ENCODE measurements at regions not wholly inside any gene's neighbourhood (a gene's known extent, or its start where the extent isn't known, plus 50 kb on each side); places are given as distances from the start of the nearest gene placed in this dataset.

DNA sequence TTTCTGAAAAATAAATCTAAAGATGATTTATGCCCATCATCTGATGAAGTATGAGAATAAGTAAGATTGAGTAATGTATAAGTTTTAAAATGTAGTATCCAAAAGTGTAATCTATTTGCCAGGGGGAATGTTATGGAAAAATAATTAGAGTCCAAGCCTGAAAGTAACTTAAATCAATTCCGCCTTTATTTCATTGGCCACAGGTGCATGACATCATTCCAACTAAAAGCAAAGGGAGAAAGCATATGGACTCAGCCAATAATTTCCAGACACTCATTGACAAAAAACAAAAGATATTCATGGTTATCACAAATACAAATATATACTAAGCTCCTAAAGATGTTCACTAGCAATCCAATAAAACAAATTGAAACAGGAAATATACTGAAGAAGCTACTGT, 752.6 kb upstream of the TMEFF2 start:
- H3K4me2 ChIP-seq (replicated peaks; ENCODE audit: low read depth, low read length, poor library complexity, severe bottlenecking), result no peak overlapping the region
- H3K27ac ChIP-seq (ENCODE audit: low read length in 2 of 2), result no peak overlapping the region
- no peak for TF ChIP-seq EZH2 (IDR thresholded peaks at IDR 0.05; ENCODE audit: borderline replicate concordance, insufficient read depth, low read depth, low read length, poor library complexity, severe bottlenecking)
- TF ChIP-seq, protein P1, sequence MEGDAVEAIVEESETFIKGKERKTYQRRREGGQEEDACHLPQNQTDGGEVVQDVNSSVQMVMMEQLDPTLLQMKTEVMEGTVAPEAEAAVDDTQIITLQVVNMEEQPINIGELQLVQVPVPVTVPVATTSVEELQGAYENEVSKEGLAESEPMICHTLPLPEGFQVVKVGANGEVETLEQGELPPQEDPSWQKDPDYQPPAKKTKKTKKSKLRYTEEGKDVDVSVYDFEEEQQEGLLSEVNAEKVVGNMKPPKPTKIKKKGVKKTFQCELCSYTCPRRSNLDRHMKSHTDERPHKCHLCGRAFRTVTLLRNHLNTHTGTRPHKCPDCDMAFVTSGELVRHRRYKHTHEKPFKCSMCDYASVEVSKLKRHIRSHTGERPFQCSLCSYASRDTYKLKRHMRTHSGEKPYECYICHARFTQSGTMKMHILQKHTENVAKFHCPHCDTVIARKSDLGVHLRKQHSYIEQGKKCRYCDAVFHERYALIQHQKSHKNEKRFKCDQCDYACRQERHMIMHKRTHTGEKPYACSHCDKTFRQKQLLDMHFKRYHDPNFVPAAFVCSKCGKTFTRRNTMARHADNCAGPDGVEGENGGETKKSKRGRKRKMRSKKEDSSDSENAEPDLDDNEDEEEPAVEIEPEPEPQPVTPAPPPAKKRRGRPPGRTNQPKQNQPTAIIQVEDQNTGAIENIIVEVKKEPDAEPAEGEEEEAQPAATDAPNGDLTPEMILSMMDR (IDR thresholded peaks at IDR 0.05), result no peak
- no peak overlapping the region for H3K9ac ChIP-seq (ENCODE audit: low read length)
- no peaks in the 10 kb centered on the region for H3K4me1 ChIP-seq (ENCODE audit: control insufficient read depth in 2 of 2, insufficient read depth in 2 of 2, low read length in 2 of 2)
- WGBS (ENCODE audit: insufficient coverage), result no CpG with 5 or more reads among the region's 1 CpG
- H3K4me3 ChIP-seq (ENCODE audit: control extremely low read depth in 1 of 5, extremely low read depth in 1 of 5, insufficient read depth in 1 of 5, low read depth in 2 of 5, low read length in 4 of 5), result no peak overlapping the region
- Mint-ChIP-seq H3K4me1 (no peaks in the 10 kb centered on the region), H3K9me3 (ENCODE audit: insufficient read depth) (no peaks in the 10 kb centered on the region), H3K27ac (no peak overlapping the region), H3K27me3 (no peaks in the 10 kb centered on the region), H3K4me3 (no peak overlapping the region)
- no peaks in the 10 kb centered on the region for H4K20me1 ChIP-seq (ENCODE audit: control insufficient read depth, insufficient read depth, low read length, poor library complexity, severe bottlenecking)
- H2AFZ ChIP-seq (ENCODE audit: insufficient read depth, low read depth, low read length, poor library complexity, severe bottlenecking), result no peak overlapping the region
- CTCF ChIA-PET, result no interaction called here
- H3K9me3 ChIP-seq (ENCODE audit: control extremely low read depth in 1 of 3, control insufficient read depth in 2 of 3, insufficient read depth in 1 of 3, low read length in 2 of 3), result peaks cover 0 to 1% (median 0%) of the 10 kb centered on the region in 3 donors
- H3K27me3 ChIP-seq (replicated peaks in 1 of 4; ENCODE audit: control extremely low read depth in 1 of 4, control insufficient read depth in 3 of 4, insufficient read depth in 4 of 4, low read length in 3 of 4), result no peaks in the 10 kb centered on the region
- H3K79me2 ChIP-seq (ENCODE audit: control insufficient read depth, insufficient read depth, low read length), result no peaks in the 10 kb centered on the region
- POLR2A ChIA-PET, result no interaction called here
- DNase-seq (no peak), ATAC-seq (ENCODE audit: low read depth) (no peak)
- no peaks in the 10 kb centered on the region for H3K36me3 ChIP-seq (replicated peaks in 1 of 2; ENCODE audit: control extremely low read depth in 1 of 2, control insufficient read depth in 1 of 2, extremely low read depth in 1 of 2, insufficient read depth in 2 of 2, low read length in 1 of 2)
- intact Hi-C loops (cut with micrococcal nuclease), result no loop called here

DNA sequence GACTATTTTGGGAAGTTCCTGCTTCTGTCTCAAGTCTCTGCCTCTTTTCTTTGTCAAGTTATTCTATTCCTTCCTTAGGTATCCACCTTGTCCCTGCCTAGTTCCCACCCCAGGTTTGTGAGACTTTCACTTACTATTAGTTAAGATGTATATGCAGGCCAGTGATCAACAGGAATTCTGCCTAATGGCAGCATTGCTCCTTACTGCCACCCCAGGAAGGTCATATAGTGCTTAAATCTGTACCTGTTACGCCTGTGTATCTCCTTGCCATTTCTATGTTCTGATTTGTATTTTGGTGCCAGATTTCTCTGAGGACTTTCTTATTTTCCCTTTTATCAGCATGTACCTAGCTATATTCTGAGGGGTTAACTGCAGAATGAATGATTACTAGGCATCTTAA, 746.0 kb upstream of the TMEFF2 start:
- ChIA-PET POLR2A (no interaction called here), CTCF (no interaction called here)
- Histone ChIP-seq H3K9me3 (ENCODE audit: control extremely low read depth in 1 of 3, control insufficient read depth in 2 of 3, insufficient read depth in 1 of 3, low read length in 2 of 3) (no peaks in the 10 kb centered on the region), H3K4me1 (ENCODE audit: control insufficient read depth in 2 of 2, insufficient read depth in 2 of 2, low read length in 2 of 2) (no peaks in the 10 kb centered on the region), H3K4me2 (replicated peaks; ENCODE audit: low read depth, low read length, poor library complexity, severe bottlenecking) (no peak overlapping the region), H2AFZ (ENCODE audit: insufficient read depth, low read depth, low read length, poor library complexity, severe bottlenecking) (no peak overlapping the region), H3K9ac (ENCODE audit: low read length) (no peak overlapping the region), H3K79me2 (ENCODE audit: control insufficient read depth, insufficient read depth, low read length) (no peaks in the 10 kb centered on the region), H3K36me3 (replicated peaks in 1 of 2; ENCODE audit: control extremely low read depth in 1 of 2, control insufficient read depth in 1 of 2, extremely low read depth in 1 of 2, insufficient read depth in 2 of 2, low read length in 1 of 2) (no peaks in the 10 kb centered on the region), H4K20me1 (ENCODE audit: control insufficient read depth, insufficient read depth, low read length, poor library complexity, severe bottlenecking) (no peaks in the 10 kb centered on the region), H3K4me3 (ENCODE audit: control extremely low read depth in 1 of 5, extremely low read depth in 1 of 5, insufficient read depth in 1 of 5, low read depth in 2 of 5, low read length in 4 of 5) (no peak overlapping the region), H3K27me3 (replicated peaks in 1 of 4; ENCODE audit: control extremely low read depth in 1 of 4, control insufficient read depth in 3 of 4, insufficient read depth in 4 of 4, low read length in 3 of 4) (no peaks in the 10 kb centered on the region), H3K27ac (ENCODE audit: low read length in 2 of 2) (no peak overlapping the region)
- Mint-ChIP-seq H3K27ac (no peak overlapping the region), H3K27me3 (no peaks in the 10 kb centered on the region), H3K4me3 (no peak overlapping the region), H3K4me1 (no peaks in the 10 kb centered on the region), H3K9me3 (ENCODE audit: insufficient read depth) (peaks cover 2% of the 10 kb centered on the region)
- DNase-seq, result no peak
- WGBS (ENCODE audit: insufficient coverage), result no CpG with 5 or more reads among the region's 1 CpG
- ATAC-seq (ENCODE audit: low read depth), result no peak
- TF ChIP-seq, protein P1 (IDR thresholded peaks at IDR 0.05), result no peak
- intact Hi-C loops (cut with micrococcal nuclease), result no loop called here

Measured in B cell (primary cell).